NCI-H1417 (cell line): ENCODE measurements at regions not wholly inside any gene's neighbourhood (a gene's known extent, or its start where the extent isn't known, plus 50 kb on each side); places are given as distances from the start of the nearest gene placed in this dataset.
A peak's percentile ranks its signal among the peaks of the same experiment; 100 is the strongest.

Source experiments
- DNase-seq, 3 experiments: peaks; one replicate each; lab custom pipeline; 2025; lab: John Stamatoyannopoulos, UW

GRCh38 chr11:79980916-79981315, 540.1 kb upstream of the TENM4 start:
- DNase-seq, result no peak

- DNase-seq, result peak in 2 of 3 experiments; percentile 20 to 34
Measured at GRCh38 chr11:79973721-79974617, 533.1 kb upstream of the TENM4 start.

- no peak for DNase-seq
Measured at GRCh38 chr11:79971255-79971654, 530.4 kb upstream of the TENM4 start.

- DNase-seq, result peak in 1 of 3 experiments; percentile 26
Measured at GRCh38 chr11:79966592-79966991, 525.8 kb upstream of the TENM4 start.

GRCh38 chr11:79963856-79964645, 523.2 kb upstream of the TENM4 start:
- DNase-seq, result peak in 1 of 3 experiments; percentile 70

GRCh38 chr11:79960461-79960860, 519.6 kb upstream of the TENM4 start:
- DNase-seq, result no peak

GRCh38 chr11:79959318-79959717, 518.5 kb upstream of the TENM4 start:
- DNase-seq, result no peak

- no peak for DNase-seq
Measured at GRCh38 chr11:79957702-79958101, 516.9 kb upstream of the TENM4 start.

- peak in 1 of 3 experiments; percentile 13 for DNase-seq
Measured at GRCh38 chr11:79956061-79956460, 515.2 kb upstream of the TENM4 start.

GRCh38 chr11:79953629-79954028, 512.8 kb upstream of the TENM4 start:
- peak in 1 of 3 experiments; percentile 34 for DNase-seq

GRCh38 chr11:79950741-79951140, 509.9 kb upstream of the TENM4 start:
- DNase-seq, result no peak

GRCh38 chr11:79950172-79950571, 509.3 kb upstream of the TENM4 start:
- DNase-seq, result no peak

- DNase-seq, result peak in 2 of 3 experiments; percentile 31 to 37
Measured at GRCh38 chr11:79949574-79949973, 508.7 kb upstream of the TENM4 start.

GRCh38 chr11:79942646-79943045, 501.8 kb upstream of the TENM4 start:
- peak in 1 of 3 experiments; percentile 26 for DNase-seq

GRCh38 chr11:79942090-79942489, 501.3 kb upstream of the TENM4 start:
- DNase-seq, result no peak

- peak in 1 of 3 experiments; percentile 24 for DNase-seq
Measured at GRCh38 chr11:79940974-79941735, 500.3 kb upstream of the TENM4 start.

- DNase-seq, result peak; percentile 22 to 80 (median 61)
Measured at GRCh38 chr11:79940165-79940564, 499.3 kb upstream of the TENM4 start.

GRCh38 chr11:79939111-79939510, 498.3 kb upstream of the TENM4 start:
- no peak for DNase-seq

- no peak for DNase-seq
Measured at GRCh38 chr11:79937676-79938334, 497.0 kb upstream of the TENM4 start.

- no peak for DNase-seq
Measured at GRCh38 chr11:79932612-79933011, 491.8 kb upstream of the TENM4 start.

- no peak for DNase-seq
Measured at GRCh38 chr11:79931692-79932091, 490.9 kb upstream of the TENM4 start.

GRCh38 chr11:79926707-79927106, 485.9 kb upstream of the TENM4 start:
- DNase-seq, result no peak
